DND-41 (cell line): ENCODE measurements at regions not wholly inside any gene's neighbourhood (a gene's known extent, or its start where the extent isn't known, plus 50 kb on each side); places are given as distances from the start of the nearest gene placed in this dataset.

Experiments used
- ATAC-seq: fragments of 200-7000 bp; cut with Tn5 transposase; 3 replicates; pipeline ENCODE4 v1.9.1; 2021; ENCODE audit warnings: low read depth; ENCODE audit not compliant: insufficient read depth
- DNase-seq: peaks from one replicate; pipeline ENCODE4 v3.0.0-alpha.2; 2020
- H2AFZ ChIP-seq: 2 replicates; pipeline ENCODE4 v1.6.0; 2012; ENCODE audit warnings: low read depth, low read length
- H3K27ac ChIP-seq: 2 replicates; pipeline ENCODE4 v1.5.1; 2012; ENCODE audit warnings: low read length, inconsistent platforms
- H3K27me3 ChIP-seq: fragments of 200-600 bp; sonication (generic); 2 replicates; pipeline ENCODE4 v1.6.0; 2012; ENCODE audit warnings: low read length, mild to moderate bottlenecking, inconsistent platforms; ENCODE audit not compliant: insufficient read depth, poor library complexity
- H3K36me3 ChIP-seq: 2 replicates; pipeline ENCODE4 v1.5.1; 2012; ENCODE audit warnings: low read length, inconsistent platforms; ENCODE audit not compliant: insufficient read depth
- H3K4me1 ChIP-seq: 2 replicates; pipeline ENCODE4 v1.5.1; 2012; ENCODE audit warnings: mild to moderate bottlenecking, low read length; ENCODE audit not compliant: insufficient read depth
- H3K4me2 ChIP-seq: 2 replicates; pipeline ENCODE4 v1.6.0; 2012; ENCODE audit warnings: mild to moderate bottlenecking, moderate library complexity, low read length, inconsistent platforms; ENCODE audit not compliant: insufficient read depth
- H3K4me3 ChIP-seq, 2 experiments: fragments of 200-600 bp in 1 of 2; shearing (Covaris generic) in 1 of 2; 2 replicates each; pipeline ENCODE4 v1.5.1; 2012 to 2016; ENCODE audit warnings: inconsistent platforms in 2 of 2, low read length in 2 of 2, mild to moderate bottlenecking in 2 of 2, low read depth in 1 of 2, moderate library complexity in 1 of 2
- H3K79me2 ChIP-seq: 2 replicates; pipeline ENCODE4 v1.6.0; 2012; ENCODE audit warnings: low read length, inconsistent platforms; ENCODE audit not compliant: insufficient read depth
- H3K9ac ChIP-seq: 2 replicates; pipeline ENCODE4 v1.6.0; 2012; ENCODE audit warnings: low read depth, mild to moderate bottlenecking, inconsistent platforms, low read length, moderate library complexity
- H3K9me3 ChIP-seq: 2 replicates; pipeline ENCODE4 v1.5.1; 2012; ENCODE audit warnings: low read length, moderate library complexity, mild to moderate bottlenecking, inconsistent platforms; ENCODE audit not compliant: insufficient read depth, severe bottlenecking
- H4K20me1 ChIP-seq: 2 replicates; pipeline ENCODE4 v1.6.0; 2012; ENCODE audit warnings: low read length; ENCODE audit not compliant: insufficient read depth
- EZH2 ChIP-seq: IDR thresholded peaks from 3 replicates; pipeline ENCODE4 v1.6.1; 2012; ENCODE audit warnings: borderline replicate concordance, low read depth, mild to moderate bottlenecking, moderate library complexity, low read length, inconsistent platforms; ENCODE audit not compliant: severe bottlenecking
- TF ChIP-seq, protein P1 (sequence below): IDR thresholded peaks from 2 replicates; pipeline ENCODE4 v1.5.1; 2012; ENCODE audit warnings: borderline replicate concordance, low read length, moderate library complexity, mild to moderate bottlenecking; ENCODE audit not compliant: poor library complexity, severe bottlenecking; ENCODE audit errors: extremely low read depth

DNA sequence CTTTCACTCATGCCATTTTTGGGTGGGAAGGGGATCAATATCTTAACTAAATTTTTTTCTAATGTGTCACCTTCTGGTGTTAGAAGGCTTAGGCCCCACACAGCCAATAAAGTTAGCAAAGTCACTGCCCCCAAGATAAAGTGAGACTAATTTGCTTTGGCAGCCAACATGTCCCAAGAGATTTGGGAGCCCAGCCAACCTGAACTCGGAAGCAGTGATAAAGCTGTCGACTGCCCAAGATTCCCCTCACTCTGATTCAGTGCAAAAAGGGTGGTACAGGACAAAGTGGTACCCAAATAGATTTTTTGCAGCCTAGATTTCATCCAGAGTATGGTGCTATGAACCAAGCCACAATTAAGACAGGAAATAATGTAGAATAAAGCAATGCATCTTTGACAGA, 572.5 kb upstream of the ARRDC3 start:
- no peak for ATAC-seq
- H3K4me2 ChIP-seq = no peak overlapping the region

DNA sequence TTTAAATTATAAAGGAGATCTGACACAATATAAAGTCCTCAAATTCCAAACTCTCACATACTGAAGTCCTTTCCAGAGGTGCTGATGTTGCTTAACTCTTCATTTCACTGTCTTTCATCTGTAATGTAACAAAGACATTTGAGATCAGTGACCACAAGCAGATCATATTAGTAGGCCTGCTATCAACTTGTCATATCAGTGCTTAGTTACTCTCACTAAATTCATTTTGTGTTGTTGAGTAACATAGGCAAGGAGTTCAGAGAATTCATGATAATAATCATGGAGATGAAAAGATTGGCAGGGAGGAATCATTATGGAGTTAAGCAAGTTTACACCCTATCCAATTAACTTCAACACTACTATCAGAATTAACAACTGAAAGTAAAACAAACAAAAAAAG, 571.0 kb upstream of the ARRDC3 start:
- no peak overlapping the region for H3K4me3 ChIP-seq

More for the DNA sequence above, 572.5 kb upstream of the ARRDC3 start:
- Histone ChIP-seq H3K27ac (no peak overlapping the region), H3K4me3 (no peak overlapping the region), H3K79me2 (no peaks in the 10 kb centered on the region), H2AFZ (no peak overlapping the region), H3K9me3 (no peaks in the 10 kb centered on the region), H3K27me3 (no peaks in the 10 kb centered on the region), H3K4me1 (no peaks in the 10 kb centered on the region), H3K36me3 (no peaks in the 10 kb centered on the region), H3K9ac (no peak overlapping the region), H4K20me1 (no peaks in the 10 kb centered on the region)
- TF ChIP-seq, protein P1, sequence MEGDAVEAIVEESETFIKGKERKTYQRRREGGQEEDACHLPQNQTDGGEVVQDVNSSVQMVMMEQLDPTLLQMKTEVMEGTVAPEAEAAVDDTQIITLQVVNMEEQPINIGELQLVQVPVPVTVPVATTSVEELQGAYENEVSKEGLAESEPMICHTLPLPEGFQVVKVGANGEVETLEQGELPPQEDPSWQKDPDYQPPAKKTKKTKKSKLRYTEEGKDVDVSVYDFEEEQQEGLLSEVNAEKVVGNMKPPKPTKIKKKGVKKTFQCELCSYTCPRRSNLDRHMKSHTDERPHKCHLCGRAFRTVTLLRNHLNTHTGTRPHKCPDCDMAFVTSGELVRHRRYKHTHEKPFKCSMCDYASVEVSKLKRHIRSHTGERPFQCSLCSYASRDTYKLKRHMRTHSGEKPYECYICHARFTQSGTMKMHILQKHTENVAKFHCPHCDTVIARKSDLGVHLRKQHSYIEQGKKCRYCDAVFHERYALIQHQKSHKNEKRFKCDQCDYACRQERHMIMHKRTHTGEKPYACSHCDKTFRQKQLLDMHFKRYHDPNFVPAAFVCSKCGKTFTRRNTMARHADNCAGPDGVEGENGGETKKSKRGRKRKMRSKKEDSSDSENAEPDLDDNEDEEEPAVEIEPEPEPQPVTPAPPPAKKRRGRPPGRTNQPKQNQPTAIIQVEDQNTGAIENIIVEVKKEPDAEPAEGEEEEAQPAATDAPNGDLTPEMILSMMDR = no peak
- no peak for TF ChIP-seq EZH2
- no peak for DNase-seq

GRCh38 chr5:91950328-91950727, 567.2 kb upstream of the ARRDC3 start:
- H3K4me2 ChIP-seq = no peak overlapping the region

More for the DNA sequence above, 571.0 kb upstream of the ARRDC3 start:
- Histone ChIP-seq H4K20me1 (no peaks in the 10 kb centered on the region), H3K9me3 (no peaks in the 10 kb centered on the region), H3K27me3 (no peaks in the 10 kb centered on the region), H2AFZ (no peak overlapping the region), H3K9ac (no peak overlapping the region), H3K4me1 (no peaks in the 10 kb centered on the region), H3K4me2 (no peak overlapping the region), H3K27ac (no peak overlapping the region), H3K36me3 (no peaks in the 10 kb centered on the region), H3K79me2 (no peaks in the 10 kb centered on the region)
- ATAC-seq = no peak
- DNase-seq = no peak
- TF ChIP-seq, protein P1 = no peak
- TF ChIP-seq EZH2 = no peak

More at GRCh38 chr5:91950328-91950727, 567.2 kb upstream of the ARRDC3 start:
- TF ChIP-seq, protein P1 = no peak
- TF ChIP-seq EZH2 = no peak
- Histone ChIP-seq H3K9me3 (no peaks in the 10 kb centered on the region), H3K4me1 (peaks cover 8% of the 10 kb centered on the region; the same call in 1 of the 2 replicates), H3K4me3 (no peak overlapping the region), H3K36me3 (no peaks in the 10 kb centered on the region), H3K79me2 (no peaks in the 10 kb centered on the region), H2AFZ (no peak overlapping the region), H3K27ac (no peak overlapping the region), H3K27me3 (no peaks in the 10 kb centered on the region), H3K9ac (no peak overlapping the region), H4K20me1 (no peaks in the 10 kb centered on the region)
- ATAC-seq (no peak), DNase-seq (no peak)
